GDM1 (cell line): ENCODE measurements at regions not wholly inside any gene's neighbourhood (a gene's known extent, or its start where the extent isn't known, plus 50 kb on each side); places are given as distances from the start of the nearest gene placed in this dataset.

Experiments
- DNase-seq: peaks from one replicate; lab custom pipeline; 2025; lab: John Stamatoyannopoulos, UW

DNA sequence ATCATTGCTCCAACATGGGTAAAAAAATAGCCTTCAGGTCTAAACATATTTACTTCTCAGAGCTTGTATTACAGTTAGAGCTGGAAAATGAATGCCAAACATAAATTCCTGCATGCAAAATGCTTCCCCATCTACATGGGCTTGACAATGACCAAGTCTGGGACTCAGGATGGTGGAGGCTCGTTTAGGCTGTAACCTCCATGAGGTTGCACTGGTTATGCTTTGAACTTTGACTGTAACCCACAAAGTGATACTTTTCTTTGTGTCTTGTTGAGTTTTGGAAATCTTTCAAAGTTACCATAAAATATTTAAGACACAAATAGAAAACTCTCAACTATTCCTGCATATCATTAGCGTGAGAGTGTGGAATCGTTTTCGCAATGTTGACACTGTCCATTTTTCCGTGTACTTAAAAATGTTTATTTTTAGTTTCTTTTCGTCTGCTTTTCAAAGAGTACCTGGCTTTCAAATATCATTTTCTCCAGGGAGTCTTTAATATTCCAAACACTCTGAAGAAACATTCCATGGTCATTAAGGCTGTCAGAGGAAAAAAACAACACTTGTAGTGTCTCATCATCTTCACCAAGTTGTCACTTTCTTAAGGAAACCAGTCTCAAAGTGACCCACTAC, 487.8 kb downstream of the ENC1 start:
- no peak for DNase-seq

DNA sequence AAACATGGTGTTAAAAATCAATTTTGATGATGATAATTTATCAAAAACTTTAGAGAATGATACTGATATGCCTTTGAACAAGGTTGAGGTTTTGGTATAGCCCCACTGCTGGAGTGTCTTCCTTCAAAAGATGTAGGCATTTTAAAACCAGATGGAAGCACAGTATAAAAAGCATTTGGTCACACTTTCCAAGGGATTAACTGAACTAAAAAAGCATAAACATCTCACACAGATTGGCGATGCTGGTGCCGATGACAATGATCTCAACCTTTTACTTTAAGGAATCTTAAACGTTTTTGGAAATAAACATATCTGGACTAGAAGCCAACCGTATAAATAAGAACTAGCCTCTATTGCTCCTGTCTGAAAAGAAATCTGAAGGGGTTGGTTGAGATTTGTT, 488.4 kb downstream of the ENC1 start:
- DNase-seq: no peak

DNA sequence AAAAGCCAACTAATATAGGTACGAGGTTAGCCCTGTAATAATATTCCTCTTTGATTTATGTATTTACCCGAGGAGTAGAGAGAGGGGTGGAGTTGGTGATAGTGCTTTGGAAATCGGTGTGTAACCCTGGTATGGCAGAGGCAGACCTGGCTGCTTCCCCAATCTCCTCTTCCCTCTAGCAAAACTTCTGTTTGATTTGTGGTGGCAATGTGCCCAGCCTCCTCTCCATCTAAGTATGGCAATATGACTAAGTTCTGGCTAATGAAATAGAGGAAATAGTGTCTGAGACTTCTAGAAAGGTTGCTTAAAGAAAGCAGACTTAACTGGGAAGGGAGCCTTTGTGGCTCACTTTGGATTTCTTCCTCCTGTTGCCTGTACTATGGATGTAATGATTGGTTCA, 491.1 kb downstream of the ENC1 start:
- no peak for DNase-seq

DNA sequence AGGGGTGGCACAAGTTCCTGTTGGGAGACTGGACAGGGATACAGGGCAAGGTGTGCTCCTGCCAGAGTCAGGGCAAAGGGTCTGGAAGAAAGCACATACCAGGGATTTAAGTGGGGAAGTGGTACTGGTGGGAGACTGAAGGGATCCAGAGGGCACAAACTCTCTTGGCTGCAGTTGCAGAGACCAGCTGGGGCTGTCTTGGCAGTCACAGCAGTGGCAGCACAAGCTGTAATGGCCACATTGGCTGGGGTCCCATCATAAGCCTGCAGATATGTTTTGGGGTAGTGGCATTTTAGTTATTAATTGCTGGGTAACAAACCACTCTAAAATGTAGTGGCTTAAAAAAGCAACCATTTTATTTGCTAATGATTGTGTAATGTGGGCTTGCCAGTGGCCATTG, 492.2 kb downstream of the ENC1 start:
- no peak for DNase-seq

DNA sequence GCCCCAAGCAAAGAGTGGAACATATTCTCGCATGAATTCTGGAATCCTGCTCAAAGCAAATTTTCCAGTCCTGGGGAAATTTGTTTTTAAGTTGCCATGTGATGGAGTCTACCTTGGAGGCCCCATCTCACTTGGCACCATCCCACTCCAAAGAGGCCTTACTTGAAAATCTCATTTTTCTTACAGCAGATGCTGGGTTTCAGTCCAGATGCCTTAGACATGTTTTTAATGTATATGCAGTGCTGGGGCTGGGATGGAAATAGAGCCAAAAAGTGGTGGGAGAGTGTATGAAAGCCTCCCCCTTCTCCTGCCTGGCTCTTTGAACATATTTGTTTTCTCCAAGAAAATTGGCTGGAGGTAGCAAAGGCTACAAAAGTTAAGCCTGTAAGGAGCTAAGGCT, 493.7 kb downstream of the ENC1 start:
- no peak for DNase-seq

DNA sequence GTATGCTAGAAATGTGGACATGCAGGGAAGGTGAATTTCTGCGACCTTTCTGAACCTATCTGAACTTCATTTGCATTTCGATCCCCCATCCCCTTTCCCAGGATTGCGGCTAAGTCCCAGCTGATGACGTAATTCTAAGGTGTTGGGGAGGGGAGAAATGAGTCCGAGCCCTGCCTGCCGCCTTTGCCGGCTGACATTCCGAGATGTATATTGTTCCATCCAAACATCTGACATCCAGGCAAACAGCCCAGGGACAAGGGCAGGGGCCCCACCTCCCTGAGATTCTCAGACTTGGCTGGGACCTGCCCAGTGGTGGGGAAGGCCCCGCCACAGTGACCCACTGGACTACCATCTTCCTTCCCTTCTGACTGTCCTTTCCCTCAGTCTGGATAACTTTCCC, 494.6 kb downstream of the ENC1 start:
- no peak for DNase-seq

DNA sequence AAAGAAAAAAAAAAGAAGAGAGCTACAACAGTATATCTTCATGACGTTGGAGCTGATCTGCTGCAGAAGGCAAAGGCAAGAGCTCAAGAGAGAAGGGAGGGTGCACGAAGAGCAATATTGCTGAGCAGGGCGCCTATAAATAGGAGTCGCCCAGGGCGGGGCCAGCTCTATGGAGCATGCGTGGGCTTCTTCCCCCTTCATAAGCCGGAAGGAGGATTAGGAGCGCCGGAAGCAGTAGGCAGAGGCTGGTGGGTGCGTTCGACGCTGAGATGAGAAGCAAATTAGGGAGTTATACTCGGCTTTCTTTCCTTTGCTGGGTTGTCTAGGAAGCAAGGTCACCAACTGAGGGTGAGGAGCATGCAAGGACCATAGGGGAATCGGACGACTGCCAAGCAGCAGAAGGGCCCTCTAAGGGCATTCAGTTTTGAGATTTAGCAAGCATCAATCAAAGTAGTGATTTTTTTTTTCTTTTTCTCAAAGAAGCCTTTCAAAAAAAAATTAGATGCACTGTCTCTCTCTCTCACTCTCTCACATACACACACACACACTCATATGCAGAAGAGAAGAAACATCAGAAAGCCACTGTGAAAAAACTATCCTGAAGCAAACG, 496.7 kb downstream of the ENC1 start:
- DNase-seq: no peak

DNA sequence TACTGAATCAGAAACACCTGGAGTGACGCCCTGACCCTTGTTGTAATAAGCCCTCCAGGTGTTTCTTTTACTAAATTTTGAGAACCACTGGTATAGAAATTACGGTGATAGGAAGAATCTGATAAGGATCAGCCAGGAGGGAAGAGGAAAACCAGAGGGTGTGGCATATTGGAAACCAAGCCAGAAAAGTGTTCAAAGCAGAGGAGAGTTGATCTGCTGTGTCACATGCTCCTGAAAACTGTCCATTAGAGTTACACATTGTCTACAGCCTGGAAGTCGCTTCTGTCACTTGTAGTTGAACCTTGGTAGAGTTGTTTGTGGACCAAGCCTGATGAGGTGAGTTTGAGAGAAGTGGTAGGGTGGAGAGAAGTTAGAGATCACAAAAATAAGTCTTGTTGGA, 497.4 kb downstream of the ENC1 start:
- no peak for DNase-seq

DNA sequence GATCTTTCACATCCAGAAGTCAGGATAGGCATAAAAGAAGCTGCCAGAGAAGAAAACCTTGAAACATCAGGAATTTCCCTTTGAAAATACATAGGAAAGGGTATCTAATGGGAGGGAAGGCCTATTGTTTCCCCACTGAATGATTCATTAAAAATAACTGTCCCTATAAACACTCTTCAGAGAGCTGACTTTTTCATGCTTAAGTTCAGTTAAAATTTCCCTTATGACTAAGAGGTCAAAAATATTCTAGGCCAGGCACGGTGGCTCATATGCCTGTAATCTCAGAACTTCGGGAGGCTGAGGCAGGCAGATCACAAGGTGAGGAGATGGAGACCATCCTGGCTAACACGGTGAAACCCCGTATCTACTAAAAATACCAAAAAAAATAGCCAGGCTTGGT, 499.5 kb downstream of the ENC1 start:
- DNase-seq: no peak

DNA sequence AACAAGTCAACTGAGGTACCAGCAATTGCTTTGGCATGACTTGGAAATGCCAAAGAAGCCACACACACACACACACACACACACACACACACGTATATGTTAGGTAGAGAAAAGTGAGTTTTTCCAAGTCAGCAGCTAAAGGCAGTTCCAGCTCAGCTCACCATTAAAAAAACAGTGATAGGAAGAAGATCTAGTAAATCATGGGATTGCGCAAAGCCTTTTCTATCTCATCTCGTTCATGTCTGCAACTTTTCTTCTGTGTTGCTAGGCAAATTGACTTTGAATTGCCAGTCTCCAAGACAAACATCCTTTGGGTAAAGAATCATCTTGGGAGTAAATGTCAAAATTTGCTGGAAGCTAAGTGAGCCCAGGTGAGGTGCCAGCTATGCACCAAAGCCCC, 500.1 kb downstream of the ENC1 start:
- no peak for DNase-seq

DNA sequence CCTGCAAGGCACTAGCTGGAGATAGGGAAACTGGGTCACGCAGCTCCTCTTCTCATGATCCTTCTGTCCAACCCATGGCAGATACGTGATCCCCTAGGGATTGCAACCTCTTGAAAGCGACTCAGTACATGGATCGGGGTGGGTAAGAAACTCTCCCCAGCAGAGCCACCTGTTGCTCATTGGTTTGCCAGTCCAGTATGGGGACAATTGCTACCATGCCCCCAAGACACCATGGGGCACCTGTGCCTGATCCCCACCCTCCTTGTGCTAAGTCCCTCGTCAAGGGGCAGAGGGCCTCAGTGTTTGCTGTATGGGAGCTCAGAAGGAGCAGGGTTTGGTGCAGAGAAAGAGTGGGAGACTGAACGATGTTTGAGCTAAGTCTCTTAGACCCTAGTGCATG, 500.9 kb downstream of the ENC1 start:
- no peak for DNase-seq

DNA sequence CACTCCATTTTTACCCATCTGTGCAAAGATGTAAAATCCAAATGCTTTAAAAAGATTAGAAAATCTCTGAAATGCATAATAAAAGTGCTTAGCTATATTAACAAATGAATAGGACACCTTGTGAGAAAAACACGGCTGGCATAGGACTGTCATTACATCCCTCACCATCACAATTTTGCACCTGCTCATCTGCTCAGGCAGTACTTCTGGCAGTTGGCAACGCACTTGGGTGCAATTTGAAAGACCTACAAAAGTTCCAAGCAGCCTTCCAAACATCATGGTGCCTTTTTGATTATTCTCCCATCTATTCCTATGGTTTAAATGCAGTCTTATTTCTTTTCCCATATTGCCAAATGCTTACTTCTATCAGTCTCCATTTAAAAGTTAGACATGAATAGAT, 501.8 kb downstream of the ENC1 start:
- no peak for DNase-seq

DNA sequence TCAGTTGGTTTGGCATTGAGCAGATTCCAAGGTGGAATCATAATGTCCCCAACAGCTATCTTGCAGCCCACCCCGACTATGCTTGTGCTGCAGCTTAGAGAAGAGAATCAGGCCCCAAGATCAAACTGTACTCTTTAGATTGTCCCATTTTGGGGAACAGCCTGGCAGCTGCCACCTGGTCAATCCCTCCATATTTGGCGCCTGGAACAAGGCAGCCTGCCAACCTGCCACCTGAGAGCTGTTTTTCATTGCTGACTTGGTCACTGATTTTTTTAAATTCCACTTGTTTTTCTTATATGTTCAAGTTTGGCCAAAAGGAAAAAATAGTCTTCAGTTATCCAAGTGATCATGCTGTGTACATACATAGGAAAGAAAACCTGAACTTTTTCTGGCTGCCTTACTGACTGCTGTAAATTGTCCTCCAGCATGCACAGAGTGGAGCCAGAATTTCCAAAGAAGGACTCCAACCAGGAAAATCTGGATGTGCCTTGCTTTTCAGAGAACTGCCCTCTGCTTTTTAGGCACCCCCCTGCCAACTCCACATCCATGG, 504.2 kb downstream of the ENC1 start:
- no peak for DNase-seq

DNA sequence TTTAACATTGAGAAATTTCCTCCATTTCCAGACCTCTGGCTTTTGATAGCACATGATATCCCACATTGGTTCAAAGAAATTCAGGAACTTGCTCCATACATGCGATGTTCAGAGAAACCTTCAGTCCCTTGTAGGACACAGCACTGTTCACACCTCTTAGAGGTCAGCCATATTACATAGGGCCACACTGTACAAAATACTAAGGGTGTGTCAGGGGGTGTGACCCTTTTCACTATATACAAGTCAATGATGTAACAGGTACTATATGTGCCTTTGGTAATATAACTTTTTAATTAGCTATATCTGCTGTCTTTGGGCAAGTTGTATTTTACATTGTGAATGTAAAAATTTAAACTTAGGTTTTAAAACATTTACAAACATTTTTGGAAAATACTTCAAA, 505.5 kb downstream of the ENC1 start:
- DNase-seq: no peak

DNA sequence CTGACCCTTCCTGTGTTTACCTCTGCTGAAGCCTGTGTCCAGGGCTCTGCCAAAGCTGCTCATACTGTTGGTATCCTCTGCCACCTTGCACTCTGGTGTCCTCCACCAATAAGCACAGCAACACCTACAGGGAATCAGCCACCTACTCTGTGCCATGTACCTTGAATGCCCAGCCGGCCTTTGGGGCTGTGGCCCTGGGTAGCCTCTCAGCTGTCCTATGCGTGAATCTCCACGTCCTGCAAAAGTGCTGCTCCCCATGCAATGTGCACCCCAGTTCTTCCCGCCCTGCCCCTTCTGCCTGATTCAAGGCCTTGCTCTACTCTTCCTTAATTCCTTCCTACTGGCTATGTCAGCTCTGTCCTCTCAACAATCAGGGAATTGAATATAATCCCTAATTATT, 506.5 kb downstream of the ARHGEF28 start:
- no peak for DNase-seq

DNA sequence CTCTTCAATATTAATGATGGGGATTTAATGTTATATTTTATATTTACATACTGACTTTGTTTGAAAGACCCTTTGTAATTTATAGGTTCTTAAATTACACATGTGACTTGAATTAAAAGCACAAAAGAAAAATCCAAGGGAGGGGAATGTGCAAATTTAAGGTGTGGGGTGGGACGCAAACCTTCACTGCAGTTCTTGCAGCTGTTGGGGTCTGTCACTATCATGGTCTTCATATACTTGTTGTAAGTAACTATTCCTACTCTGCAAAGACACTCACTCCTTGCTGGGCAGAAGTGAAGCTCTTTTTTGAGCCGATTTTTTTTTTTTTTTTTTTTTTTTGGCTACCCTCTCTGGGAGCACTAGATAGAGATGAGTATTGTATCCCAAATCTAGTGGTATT, 505.3 kb downstream of the ARHGEF28 start:
- no peak for DNase-seq

DNA sequence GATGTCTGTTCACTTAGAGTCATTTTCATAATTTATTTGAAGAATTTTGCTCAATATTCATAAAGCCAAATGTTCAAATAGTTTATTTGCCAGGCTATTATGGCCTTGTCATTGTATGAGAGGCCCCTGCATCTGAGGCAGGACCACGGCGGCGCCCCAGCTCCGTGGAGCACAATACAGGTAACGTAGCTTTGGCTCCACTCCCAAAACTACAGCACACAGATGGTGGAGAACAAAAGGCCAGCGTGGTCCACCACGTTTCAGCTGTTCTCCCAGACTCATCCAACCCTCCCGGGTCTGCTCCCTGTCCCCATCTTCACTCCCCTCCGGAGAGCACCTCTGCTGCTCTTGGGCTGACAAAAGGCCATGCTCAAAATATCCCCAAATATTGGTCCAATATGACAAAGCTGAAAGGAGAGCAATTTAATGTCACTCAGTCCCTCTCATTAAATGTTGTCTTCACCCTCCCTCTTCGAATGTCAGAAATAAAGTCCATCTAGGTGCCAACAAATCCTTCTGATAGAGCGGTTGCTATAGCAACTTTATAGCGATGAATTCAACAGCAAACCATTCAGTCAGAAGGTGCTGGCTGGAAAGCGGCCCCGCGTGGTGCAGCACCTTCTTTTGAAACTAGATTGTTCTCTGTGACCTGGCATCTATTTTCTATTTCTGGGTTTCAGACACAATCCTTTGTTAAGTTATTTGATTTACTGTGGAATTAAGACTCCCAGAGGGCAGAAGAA, 504.3 kb downstream of the ARHGEF28 start:
- DNase-seq: no peak

DNA sequence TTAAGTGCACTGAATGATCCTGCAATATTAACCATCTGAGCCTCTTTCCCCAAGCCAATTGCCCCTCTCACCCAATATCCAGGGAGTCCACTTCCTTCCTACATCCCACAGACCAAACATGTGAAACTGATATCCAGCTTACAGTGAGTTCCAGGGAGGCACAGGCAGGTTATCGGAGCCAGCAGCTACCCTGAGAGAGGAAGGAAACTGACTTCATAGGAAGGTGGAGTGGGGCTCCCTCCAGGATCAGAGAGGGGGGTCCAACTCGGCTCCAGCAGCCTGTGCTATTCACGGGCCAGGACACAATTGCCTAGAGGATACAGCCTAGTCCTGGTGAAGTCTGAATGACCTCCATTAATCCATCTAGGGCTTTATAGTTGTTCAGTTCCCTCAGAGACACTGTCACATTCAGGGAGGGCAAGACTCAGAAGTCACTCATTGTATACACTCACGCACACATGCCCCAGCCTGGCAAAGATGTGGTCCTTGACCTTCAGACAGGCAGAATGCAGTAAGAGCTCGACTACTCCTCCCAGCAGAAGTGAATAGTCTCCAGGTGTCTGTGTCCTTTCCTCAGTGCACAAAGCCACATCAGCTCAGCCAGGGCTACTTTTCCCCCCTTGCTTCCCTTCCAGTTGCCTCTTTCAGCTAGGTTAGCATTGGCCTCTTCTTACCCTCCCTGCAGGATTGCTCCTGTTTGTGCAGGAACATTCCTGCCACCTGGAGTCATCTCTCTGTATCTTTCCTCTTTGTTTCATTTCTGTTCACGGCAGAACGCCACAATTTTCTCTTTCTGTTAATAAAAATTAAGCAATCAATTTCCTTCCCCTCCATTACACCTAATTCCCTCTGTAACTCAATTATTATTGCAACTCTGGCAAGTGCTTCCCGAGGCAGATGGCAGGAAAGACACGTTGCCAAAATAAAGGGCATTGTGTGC, 501.7 kb downstream of the ARHGEF28 start:
- DNase-seq: no peak

DNA sequence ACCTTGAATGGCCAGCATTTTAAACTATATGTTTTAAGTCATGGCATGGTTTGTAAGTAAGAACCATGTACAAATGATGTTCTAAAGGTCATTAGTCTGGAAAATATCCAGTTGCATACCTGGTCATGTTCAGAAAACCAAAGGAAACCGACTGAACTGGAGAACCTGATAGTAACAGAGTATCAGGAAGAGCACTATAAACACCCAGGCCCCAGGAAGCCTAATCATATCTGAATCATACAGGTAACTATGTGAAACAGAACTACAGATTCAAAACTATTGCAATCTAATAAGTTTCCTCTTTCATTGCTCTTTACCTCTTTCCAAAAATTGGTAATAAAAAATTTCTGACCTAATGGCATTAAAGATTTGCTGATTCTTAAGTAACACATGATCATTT, 500.3 kb downstream of the ARHGEF28 start:
- no peak for DNase-seq

DNA sequence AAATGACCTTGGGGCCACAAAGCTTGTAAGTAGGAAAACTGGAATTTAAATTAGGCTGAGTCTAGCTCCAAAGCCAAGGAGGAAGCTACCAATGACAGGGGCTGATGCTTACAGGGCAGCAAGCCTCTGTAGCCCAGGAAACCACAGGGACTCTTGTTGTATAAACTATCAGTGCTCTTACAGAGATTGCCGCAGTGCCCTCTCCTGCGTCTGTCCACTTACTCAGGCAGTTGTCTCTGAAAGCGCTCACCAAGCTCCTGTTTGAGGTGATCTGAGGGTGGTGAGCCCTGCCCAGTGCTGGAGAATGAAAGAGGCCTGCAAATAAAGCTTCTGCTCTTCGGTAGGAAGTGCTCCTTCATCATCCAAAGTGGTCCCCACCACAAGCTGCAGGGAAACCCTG, 498.8 kb downstream of the ARHGEF28 start:
- no peak for DNase-seq

DNA sequence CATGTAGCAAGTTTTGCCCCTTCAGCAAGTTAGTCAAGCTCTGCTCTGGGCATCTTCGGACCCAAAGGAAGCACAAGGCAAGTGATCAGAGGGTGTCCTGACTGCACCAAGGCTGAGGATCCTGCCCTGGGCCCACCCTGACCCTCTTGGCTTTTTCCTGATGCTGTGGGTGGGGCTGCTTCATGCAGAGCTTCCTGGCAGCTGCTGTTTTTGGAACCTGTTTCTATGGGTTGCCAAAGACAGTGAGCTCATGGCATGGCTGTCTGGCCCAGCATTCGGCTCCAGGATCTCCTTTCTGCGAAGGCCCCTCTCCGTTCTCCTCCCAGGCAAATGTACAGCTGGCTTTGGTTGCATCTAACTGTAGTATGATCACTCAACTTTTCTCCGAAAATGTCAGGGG, 497.9 kb downstream of the ARHGEF28 start:
- DNase-seq: no peak

DNA sequence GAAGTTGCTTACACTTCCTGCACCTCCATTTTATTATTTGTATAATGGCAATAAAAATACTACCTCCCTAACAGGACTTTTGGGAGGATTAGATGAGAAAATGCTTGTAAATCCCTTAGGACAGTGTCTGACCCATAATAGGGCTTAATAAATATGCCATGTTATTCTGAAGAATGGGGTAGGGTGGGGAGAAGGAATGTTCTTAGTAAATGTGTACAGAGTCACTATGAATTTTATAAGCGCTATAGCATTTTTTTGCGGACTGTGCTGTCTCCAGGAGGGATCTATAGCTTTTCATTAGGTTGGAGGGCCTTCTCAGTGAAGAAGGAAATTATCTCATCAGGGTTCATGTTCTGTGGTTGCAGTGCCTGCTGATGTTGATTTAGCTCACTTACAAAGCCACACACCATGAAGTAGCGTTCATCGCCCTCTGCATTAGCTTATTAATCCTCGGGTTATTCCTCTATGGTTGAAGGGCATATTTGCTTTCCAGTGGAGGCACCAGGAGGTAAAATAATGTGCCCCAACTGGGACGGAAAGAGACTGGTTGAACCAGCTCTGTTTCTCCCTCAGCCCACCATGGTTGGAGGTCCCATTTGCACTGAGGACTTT, 497.1 kb downstream of the ARHGEF28 start:
- DNase-seq: no peak
